Heart left ventricle (tissue), 16 donors: ENCODE measurements at regions not wholly inside any gene's neighbourhood (a gene's known extent, or its start where the extent isn't known, plus 50 kb on each side); places are given as distances from the start of the nearest gene placed in this dataset.

Experiments used
- ATAC-seq, 4 donors: fragments of 200-7000 bp; cut with Tn5 transposase; one replicate each; pipeline ENCODE4 v1.9.1; 2020 to 2022; ENCODE audit warnings: moderate library complexity in 4 of 4, mild to moderate bottlenecking in 3 of 4, moderate number of reproducible peaks in 1 of 4
- DNase-seq, 5 donors: peaks; one replicate each; pipeline ENCODE4 v3.0.0-alpha.2; 2020
- H3K27ac ChIP-seq, 12 donors: fragments of 200-600 bp; sonication (generic) in 4 of 12; one replicate each; pipeline versions ENCODE4 v1.5.0 to v1.8.0; 2016 to 2022; ENCODE audit warnings: mild to moderate bottlenecking in 2 of 12
- H3K27me3 ChIP-seq, 9 donors: fragments of 200-600 bp; sonication (generic) in 2 of 9; one replicate each; pipeline versions ENCODE4 v1.5.1 to v1.8.0; 2016 to 2022; ENCODE audit warnings: mild to moderate bottlenecking in 3 of 9
- H3K36me3 ChIP-seq, 9 donors: fragments of 200-600 bp; sonication (generic) in 2 of 9; one replicate each; pipeline versions ENCODE4 v1.5.0 to v1.8.0; 2018 to 2022; ENCODE audit warnings: mild to moderate bottlenecking in 2 of 9
- H3K4me1 ChIP-seq, 12 donors: fragments of 200-600 bp; sonication (generic) in 4 of 12; one replicate each; pipeline versions ENCODE4 v1.5.0 to v1.8.0; 2016 to 2022; ENCODE audit warnings: mild to moderate bottlenecking in 3 of 12
- H3K4me3 ChIP-seq, 12 donors: fragments of 200-600 bp; sonication (generic) in 4 of 12; one replicate each; pipeline versions ENCODE4 v1.5.0 to v1.8.0; 2017 to 2022; ENCODE audit warnings: mild to moderate bottlenecking in 9 of 12, moderate library complexity in 4 of 12
- H3K9me3 ChIP-seq, 12 donors: fragments of 200-600 bp; sonication (generic) in 4 of 12; one replicate each; pipeline versions ENCODE4 v1.5.0 to v1.8.0; 2016 to 2022; ENCODE audit warnings: mild to moderate bottlenecking in 1 of 12
- POLR2A ChIP-seq, 2 donors: fragments of 450-650 bp; IDR thresholded peaks; one replicate each; pipeline ENCODE4 v1.6.1; 2017; ENCODE audit warnings: antibody characterized with exemption in 2 of 2, mild to moderate bottlenecking in 2 of 2, moderate library complexity in 2 of 2
- WGBS, 4 donors: extraction: QIAGEN DNeasy Blood & Tissue Kit in 2 of 4; methylation state at CpG; one replicate each; pipeline versions ENCODE4 v1.1.5 to v1.1.7; 2013 to 2018; 5-methylcytosine and 5-hydroxymethylcytosine counted together
- intact Hi-C, 10 donors: fragments of 100-400 bp; cut with DNase I; formaldehyde crosslinking; loops; one replicate each; pipeline versions ENCODE4 v1.11.1 to v1.14.2; 2022
- TF ChIP-seq, protein P1 (sequence below), 12 donors: fragments of 200-600 bp; sonication (generic) in 4 of 12; IDR thresholded peaks; one replicate each; pipeline versions ENCODE4 v1.5.0 to v1.8.0; 2018 to 2022; ENCODE audit warnings: antibody characterized with exemption in 12 of 12, mild to moderate bottlenecking in 5 of 12
- donor health status: ischemic (EF 13 %, LVEDD 7.1; RV severe dilation, severe dysfunction).
- donor health status: healthy with polysubstance abuse.
- donor health status: DM: no; HTN: yes; CAD: no.
- donor health status: DM: no; HTN: no; CAD: no.
- donor health status: ischemic (EF 25% LVEDD 6.9; RV normal size, moderate dysfunction).
- donor health status: ischemic (EF 25% LVEDD 5.7; RV mildly dilated, moderate dysfunction).
- donor health status: healthy.
- donor health status: DM: yes; HTN: yes; CAD: no.
- donor health status: ischemic (EF 35%, LVEDD 5.7; RV mildly dilated, moderate dysfunction).
- donor health status: nonischemic (EF 11% LVEDD 7.7; RV severe dilation, severe dysfunction).
- donor health status: DM: yes; HTN: yes; CAD: no.
- donor health status: PGD.
- donor health status: ischemic (EF 29% LVEDD 5.4; RV normal size, mild dysfunction).
- donor health status: nonischemic (EF 23%, LVEDD 6.1; RV moderate dilation, normal function).

GRCh38 chr5:96064877-96065276 is 103.2 kb upstream of the ELL2 start:
- Histone ChIP-seq H3K27ac (no peak overlapping the region), H3K27me3 (no peaks in the 10 kb centered on the region), H3K4me3 (no peak overlapping the region), H3K9me3 (no peaks in the 10 kb centered on the region), H3K4me1 (peaks cover 0 to 18% (median 0%) of the 10 kb centered on the region in 12 donors), H3K36me3 (no peaks in the 10 kb centered on the region)
- DNase-seq (no peak), ATAC-seq (no peak)
- TF ChIP-seq, protein P1, sequence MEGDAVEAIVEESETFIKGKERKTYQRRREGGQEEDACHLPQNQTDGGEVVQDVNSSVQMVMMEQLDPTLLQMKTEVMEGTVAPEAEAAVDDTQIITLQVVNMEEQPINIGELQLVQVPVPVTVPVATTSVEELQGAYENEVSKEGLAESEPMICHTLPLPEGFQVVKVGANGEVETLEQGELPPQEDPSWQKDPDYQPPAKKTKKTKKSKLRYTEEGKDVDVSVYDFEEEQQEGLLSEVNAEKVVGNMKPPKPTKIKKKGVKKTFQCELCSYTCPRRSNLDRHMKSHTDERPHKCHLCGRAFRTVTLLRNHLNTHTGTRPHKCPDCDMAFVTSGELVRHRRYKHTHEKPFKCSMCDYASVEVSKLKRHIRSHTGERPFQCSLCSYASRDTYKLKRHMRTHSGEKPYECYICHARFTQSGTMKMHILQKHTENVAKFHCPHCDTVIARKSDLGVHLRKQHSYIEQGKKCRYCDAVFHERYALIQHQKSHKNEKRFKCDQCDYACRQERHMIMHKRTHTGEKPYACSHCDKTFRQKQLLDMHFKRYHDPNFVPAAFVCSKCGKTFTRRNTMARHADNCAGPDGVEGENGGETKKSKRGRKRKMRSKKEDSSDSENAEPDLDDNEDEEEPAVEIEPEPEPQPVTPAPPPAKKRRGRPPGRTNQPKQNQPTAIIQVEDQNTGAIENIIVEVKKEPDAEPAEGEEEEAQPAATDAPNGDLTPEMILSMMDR (IDR thresholded peaks at IDR 0.05), result no peak
- TF ChIP-seq POLR2A (IDR thresholded peaks at IDR 0.05), result no peak
- intact Hi-C loops, result no loop called here
- 94 to 97% (median 96%) methylated on average over 2 of the region's 2 CpGs for WGBS, 4 donors

- intact Hi-C loops, result no loop called here
- DNase-seq (no peak), ATAC-seq (no peak)
- no peak overlapping the region for H3K27ac ChIP-seq
- TF ChIP-seq POLR2A (IDR thresholded peaks at IDR 0.05), result no peak
- TF ChIP-seq, protein P1 (IDR thresholded peaks at IDR 0.05), result no peak
- H3K4me3 ChIP-seq, result no peak overlapping the region
- H3K27me3 ChIP-seq, result no peaks in the 10 kb centered on the region
- H3K4me1 ChIP-seq, result peaks cover 0 to 13% (median 0%) of the 10 kb centered on the region in 12 donors
- WGBS, 4 donors, result 86 to 93% (median 89%) methylated on average over 1 of the region's 1 CpG
- H3K36me3 ChIP-seq, result no peaks in the 10 kb centered on the region
- H3K9me3 ChIP-seq, result no peaks in the 10 kb centered on the region
These were observed 101.2 kb upstream of the ELL2 start for GRCh38 chr5:96062836-96063235.

DNA sequence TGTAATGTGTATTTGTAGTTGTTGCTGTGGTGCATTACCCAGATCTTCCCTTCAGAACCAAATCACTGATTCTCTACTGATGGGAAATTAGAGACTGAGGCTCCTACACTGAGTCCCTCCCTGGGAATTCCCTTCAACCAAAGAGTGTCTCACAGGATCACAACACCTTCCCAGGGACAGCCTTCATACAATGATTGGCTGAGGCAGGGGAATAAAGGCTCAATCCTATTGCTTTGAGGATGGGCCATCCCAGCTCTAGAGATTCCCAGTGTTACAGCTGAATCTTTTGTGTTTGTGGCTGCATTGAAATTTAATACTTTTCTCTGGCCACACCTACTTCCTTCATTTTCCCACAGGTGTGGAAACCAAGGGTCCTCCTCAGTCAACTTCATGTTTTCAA is 96.4 kb upstream of the ELL2 start:
- Histone ChIP-seq H3K27me3 (no peaks in the 10 kb centered on the region), H3K27ac (no peak overlapping the region), H3K36me3 (no peaks in the 10 kb centered on the region), H3K4me3 (no peak overlapping the region), H3K4me1 (peaks cover 0 to 14% (median 0%) of the 10 kb centered on the region in 12 donors), H3K9me3 (no peaks in the 10 kb centered on the region)
- DNase-seq, result no peak
- TF ChIP-seq POLR2A (IDR thresholded peaks at IDR 0.05), result no peak
- TF ChIP-seq, protein P1 (IDR thresholded peaks at IDR 0.05), result no peak
- intact Hi-C loops, result no loop called here
- ATAC-seq, result no peak

DNA sequence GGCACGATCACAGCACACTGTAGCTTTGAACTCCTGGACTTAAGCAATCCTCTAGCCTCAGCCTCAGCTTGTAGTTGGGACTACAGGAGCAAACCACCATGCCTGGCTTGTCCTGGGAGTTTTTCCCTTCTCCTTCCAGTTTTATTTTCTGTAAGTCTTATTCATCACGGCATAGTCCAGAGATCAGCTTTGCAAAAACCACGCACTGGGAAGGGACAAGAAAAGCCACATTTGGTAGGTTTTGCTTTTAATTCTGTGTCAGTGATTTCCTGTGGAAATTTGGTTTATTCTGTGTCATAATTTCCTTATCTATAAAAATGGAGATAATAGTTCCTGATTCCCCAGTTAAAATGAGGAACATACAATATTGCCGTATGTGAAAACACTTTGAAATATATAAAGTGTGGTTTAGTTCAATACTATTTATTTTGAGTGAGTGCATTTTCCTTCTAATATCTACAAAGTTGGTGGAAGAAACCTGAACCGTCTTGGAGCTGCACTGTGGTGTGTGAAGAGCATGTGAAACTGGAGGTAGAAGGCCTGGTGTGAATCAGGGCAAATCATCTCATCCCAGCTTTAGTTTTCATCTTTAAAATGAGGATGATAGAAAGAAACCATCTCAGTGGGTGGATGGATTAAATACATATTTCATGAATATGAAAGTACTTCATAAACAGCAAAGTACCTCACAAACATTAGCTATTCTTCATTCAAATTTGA is 92.8 kb upstream of the ELL2 start:
- Histone ChIP-seq H3K9me3 (peaks cover 0 to 3% (median 0%) of the 10 kb centered on the region in 12 donors), H3K27ac (no peak overlapping the region), H3K27me3 (no peaks in the 10 kb centered on the region), H3K4me3 (no peak overlapping the region), H3K36me3 (no peaks in the 10 kb centered on the region), H3K4me1 (peaks cover 0 to 22% (median 2%) of the 10 kb centered on the region in 12 donors)
- ATAC-seq, result no peak
- 80 to 83% (median 82%) methylated on average over 5 of the region's 5 CpGs for WGBS, 4 donors
- intact Hi-C loops, result no loop called here
- DNase-seq, result no peak
- TF ChIP-seq POLR2A (IDR thresholded peaks at IDR 0.05), result no peak
- TF ChIP-seq, protein P1 (IDR thresholded peaks at IDR 0.05), result no peak
